ENCODE measurements at regions not wholly inside any gene's neighbourhood (a gene's known extent, or its start where the extent isn't known, plus 50 kb on each side); places are given as distances from the start of the nearest gene placed in this dataset.

DNA sequence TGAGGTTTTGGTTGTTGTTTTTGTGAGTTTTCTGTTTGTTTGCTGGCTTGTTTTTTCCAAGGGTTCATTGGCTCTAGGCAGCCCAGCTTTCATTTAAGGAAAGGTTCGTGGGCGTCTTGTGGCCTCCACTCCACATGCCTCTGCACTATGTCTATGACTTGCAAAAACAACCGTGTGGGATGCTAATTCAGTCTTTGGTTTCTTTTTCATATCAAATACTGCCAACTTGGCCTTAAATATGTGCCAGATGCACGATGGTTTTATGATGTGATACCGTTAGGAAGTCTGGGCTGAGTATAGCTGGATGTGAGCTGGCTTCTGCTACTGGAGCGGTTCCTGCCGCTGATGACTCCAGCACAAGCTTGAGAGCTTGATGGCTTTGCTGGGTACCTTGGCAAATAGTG is 96.3 kb downstream of the BMP2 start:
- no peak overlapping the region for H3K4me3 ChIP-seq
- H3K9me3 ChIP-seq = no peaks in the 10 kb centered on the region
- TF ChIP-seq, protein P1, sequence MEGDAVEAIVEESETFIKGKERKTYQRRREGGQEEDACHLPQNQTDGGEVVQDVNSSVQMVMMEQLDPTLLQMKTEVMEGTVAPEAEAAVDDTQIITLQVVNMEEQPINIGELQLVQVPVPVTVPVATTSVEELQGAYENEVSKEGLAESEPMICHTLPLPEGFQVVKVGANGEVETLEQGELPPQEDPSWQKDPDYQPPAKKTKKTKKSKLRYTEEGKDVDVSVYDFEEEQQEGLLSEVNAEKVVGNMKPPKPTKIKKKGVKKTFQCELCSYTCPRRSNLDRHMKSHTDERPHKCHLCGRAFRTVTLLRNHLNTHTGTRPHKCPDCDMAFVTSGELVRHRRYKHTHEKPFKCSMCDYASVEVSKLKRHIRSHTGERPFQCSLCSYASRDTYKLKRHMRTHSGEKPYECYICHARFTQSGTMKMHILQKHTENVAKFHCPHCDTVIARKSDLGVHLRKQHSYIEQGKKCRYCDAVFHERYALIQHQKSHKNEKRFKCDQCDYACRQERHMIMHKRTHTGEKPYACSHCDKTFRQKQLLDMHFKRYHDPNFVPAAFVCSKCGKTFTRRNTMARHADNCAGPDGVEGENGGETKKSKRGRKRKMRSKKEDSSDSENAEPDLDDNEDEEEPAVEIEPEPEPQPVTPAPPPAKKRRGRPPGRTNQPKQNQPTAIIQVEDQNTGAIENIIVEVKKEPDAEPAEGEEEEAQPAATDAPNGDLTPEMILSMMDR (IDR thresholded peaks at IDR 0.05) = no peak
- H3K27me3 ChIP-seq = no peaks in the 10 kb centered on the region
- H3K4me1 ChIP-seq = no peaks in the 10 kb centered on the region
- intact Hi-C loops (cut with DNase I) = no loop called here
- H3K9ac ChIP-seq (ENCODE audit: low read depth in 2 of 2, low read length in 2 of 2) = no peak overlapping the region
- H3K27ac ChIP-seq = no peak overlapping the region
- DNase-seq = no peak
- no peaks in the 10 kb centered on the region for H3K36me3 ChIP-seq

DNA sequence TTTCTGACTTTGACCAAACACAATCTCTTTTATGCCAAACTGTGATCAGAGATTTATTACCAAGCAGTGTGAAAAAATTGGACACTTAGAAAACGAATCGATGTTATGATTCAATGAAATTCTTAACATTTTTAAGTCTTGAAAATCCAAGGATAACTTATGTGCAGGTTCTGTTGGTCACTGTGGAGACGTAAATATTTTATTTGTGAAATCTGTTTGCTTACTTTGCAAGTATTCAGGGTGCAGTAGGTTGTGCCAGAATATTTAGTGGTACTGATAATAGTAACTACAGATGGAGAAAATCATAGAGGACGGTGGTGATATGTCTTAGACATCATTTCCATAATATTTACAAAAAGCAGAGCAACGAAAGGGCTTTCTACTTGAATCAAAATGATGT is 97.3 kb downstream of the BMP2 start:
- no peaks in the 10 kb centered on the region for H3K9me3 ChIP-seq
- DNase-seq = no peak
- H3K4me1 ChIP-seq = no peaks in the 10 kb centered on the region
- no peaks in the 10 kb centered on the region for H3K27me3 ChIP-seq
- intact Hi-C loops (cut with DNase I) = no loop called here
- H3K36me3 ChIP-seq = no peaks in the 10 kb centered on the region
- H3K4me3 ChIP-seq = no peak overlapping the region
- no peak overlapping the region for H3K27ac ChIP-seq
- TF ChIP-seq, protein P1 (IDR thresholded peaks at IDR 0.05) = no peak
- H3K9ac ChIP-seq (ENCODE audit: low read depth in 2 of 2, low read length in 2 of 2) = no peak overlapping the region

DNA sequence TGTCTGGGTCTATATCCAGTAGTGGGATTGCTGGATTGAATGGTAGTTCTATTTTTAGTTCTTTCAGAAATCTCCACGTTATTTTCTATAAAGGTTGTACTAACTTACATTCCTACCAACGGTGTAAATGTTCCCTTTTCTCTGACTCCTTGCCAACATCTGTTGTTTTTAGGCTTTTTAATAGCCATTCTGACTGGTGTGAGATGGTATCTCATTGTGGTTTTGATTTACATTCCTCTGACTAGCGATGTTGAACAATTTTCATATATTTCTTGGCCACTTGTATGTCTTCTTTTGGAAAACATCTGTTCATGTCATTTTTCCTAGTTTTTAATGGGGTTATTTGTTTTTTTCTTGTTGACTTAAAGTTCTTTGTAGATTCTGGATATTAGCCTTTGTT is 99.3 kb downstream of the BMP2 start:
- Histone ChIP-seq H3K4me3 (no peak overlapping the region), H3K4me1 (no peaks in the 10 kb centered on the region), H3K27ac (no peak overlapping the region), H3K9ac (ENCODE audit: low read depth in 2 of 2, low read length in 2 of 2) (no peak overlapping the region), H3K27me3 (no peaks in the 10 kb centered on the region), H3K9me3 (no peaks in the 10 kb centered on the region), H3K36me3 (no peaks in the 10 kb centered on the region)
- intact Hi-C loops (cut with DNase I) = no loop called here
- DNase-seq = no peak
- TF ChIP-seq, protein P1 (IDR thresholded peaks at IDR 0.05) = no peak

DNA sequence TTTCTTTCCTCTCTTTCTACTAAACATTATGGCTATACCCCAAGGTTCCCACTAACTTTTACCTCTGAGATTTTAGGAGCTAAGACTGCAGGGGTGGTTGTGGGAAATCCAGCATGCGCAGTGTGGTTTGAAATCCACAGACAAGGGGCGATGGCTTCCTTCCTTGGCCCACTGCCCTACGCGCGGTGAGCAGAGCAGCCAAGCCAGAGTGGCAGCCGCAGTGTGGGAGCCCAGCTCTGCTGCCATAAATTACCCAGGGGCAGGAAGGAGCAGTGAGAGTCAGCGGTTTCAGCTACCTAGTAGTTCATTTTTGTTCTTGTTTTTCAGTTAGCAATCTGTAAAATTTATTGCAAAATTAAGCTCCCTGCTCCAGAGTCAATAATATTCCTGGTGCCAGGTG is 101.4 kb downstream of the BMP2 start:
- Histone ChIP-seq H3K36me3 (no peaks in the 10 kb centered on the region), H3K27me3 (no peaks in the 10 kb centered on the region), H3K9ac (ENCODE audit: low read depth in 2 of 2, low read length in 2 of 2) (no peak overlapping the region), H3K4me3 (no peak overlapping the region), H3K27ac (no peak overlapping the region), H3K4me1 (no peaks in the 10 kb centered on the region), H3K9me3 (no peaks in the 10 kb centered on the region)
- intact Hi-C loops (cut with DNase I) = no loop called here
- DNase-seq = no peak
- TF ChIP-seq, protein P1 (IDR thresholded peaks at IDR 0.05) = no peak

DNA sequence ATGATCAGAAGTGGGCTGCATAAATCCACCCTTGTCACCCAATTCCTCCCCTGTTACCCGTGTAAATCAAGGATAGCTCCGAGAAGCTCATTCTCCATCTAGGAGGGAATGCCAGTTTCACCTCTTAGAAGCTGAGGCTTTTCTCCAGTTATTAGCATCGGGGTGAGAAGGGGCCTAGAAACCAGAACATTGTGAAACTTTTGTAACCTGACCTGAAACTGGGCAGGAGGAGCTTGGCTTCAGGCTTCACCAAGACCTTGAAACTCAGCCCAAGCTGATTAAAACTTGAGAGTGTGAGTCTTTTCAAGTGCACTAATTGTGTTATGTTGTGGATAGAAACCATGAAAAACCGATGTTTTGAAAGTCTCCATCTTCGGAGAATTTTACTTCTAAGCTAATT is 103.1 kb downstream of the BMP2 start:
- no peaks in the 10 kb centered on the region for H3K27me3 ChIP-seq
- H3K36me3 ChIP-seq = no peaks in the 10 kb centered on the region
- intact Hi-C loops (cut with DNase I) = no loop called here
- no peak overlapping the region for H3K9ac ChIP-seq (ENCODE audit: low read depth in 2 of 2, low read length in 2 of 2)
- H3K27ac ChIP-seq = no peak overlapping the region
- no peak for DNase-seq
- no peak overlapping the region for H3K4me3 ChIP-seq
- H3K4me1 ChIP-seq = no peaks in the 10 kb centered on the region
- TF ChIP-seq, protein P1 (IDR thresholded peaks at IDR 0.05) = no peak
- H3K9me3 ChIP-seq = no peaks in the 10 kb centered on the region

DNA sequence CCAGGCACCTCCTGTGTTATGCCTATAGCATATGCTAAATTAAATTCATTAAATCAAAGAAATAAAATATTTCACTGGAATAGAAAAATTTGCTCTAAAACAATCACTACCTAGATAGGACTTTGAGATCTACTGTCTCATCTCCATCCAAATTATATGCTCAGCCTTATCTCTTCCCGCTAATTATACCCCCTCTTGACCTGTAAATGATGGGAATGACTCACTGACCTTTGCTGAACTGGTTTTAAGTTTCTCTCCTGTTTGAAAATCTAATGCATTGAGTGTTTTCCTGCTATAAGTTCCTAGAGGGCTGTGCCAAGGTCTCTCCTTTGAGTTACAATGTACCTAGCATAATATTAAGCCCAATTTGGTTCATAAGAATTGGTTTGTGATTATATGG is 110.1 kb downstream of the BMP2 start:
- intact Hi-C loops (cut with DNase I) = no loop called here
- TF ChIP-seq, protein P1 (IDR thresholded peaks at IDR 0.05) = no peak
- DNase-seq = no peak
- H3K9ac ChIP-seq (ENCODE audit: low read depth in 2 of 2, low read length in 2 of 2) = no peak overlapping the region
- H3K27ac ChIP-seq = no peak overlapping the region
- H3K4me1 ChIP-seq = no peaks in the 10 kb centered on the region
- H3K9me3 ChIP-seq = no peaks in the 10 kb centered on the region
- H3K36me3 ChIP-seq = no peaks in the 10 kb centered on the region
- H3K4me3 ChIP-seq = no peak overlapping the region
- no peaks in the 10 kb centered on the region for H3K27me3 ChIP-seq

Measured in colonic mucosa (tissue), 4 donors.